ENCODE measurements at regions not wholly inside any gene's neighbourhood (a gene's known extent, or its start where the extent isn't known, plus 50 kb on each side); places are given as distances from the start of the nearest gene placed in this dataset.

DNA sequence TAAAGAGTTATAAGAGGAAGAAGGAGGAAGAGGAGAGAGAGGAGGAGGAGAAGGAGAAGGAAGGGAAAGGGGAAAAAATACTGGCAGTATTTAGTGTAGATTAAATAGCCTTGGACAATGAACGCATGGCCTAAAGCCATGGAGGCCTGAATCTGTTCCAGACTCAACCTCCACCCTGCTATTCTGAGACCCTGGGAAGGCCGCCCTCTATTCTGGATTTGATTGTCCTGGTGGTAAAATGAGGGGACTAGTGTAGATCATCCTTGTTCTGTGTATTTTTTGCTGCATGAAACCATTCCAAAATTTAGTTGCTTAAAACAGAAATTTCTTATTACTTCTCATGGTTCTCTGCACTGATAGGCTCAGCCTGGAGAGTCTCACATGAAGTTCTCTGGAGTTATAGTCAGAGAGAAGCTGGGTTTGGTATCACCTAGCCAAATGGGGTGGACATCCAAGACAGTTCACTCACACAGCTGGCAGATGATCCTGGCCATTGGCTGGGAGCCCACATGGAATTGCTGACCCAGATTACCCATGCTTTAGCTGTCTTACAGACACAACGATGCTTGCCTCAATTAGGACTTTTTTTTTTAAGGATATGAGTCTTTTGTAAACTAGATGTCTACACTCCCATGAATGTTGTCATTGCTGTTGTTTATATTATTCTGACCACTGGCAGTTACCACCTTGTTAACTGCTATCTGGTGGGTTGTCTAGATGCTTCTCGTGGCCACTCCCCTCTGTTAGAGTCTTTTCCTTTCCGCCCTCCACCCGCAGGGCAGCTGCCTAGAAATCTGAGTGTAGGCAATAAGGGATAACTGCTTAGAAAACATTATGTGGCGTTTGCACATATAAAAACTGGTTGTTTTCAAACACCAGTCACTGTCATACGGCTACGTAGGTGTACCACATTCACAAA, 149.9 kb downstream of the SST start:
- H3K27ac ChIP-seq, result no peak overlapping the region
- H3K4me3 ChIP-seq, result no peak overlapping the region
- WGBS, 2 donors, result 66 to 74% methylated on average over 9 of the region's 9 CpGs
- no peaks in the 10 kb centered on the region for H3K36me3 ChIP-seq (replicated peaks in 1 of 2; ENCODE audit: insufficient read depth in 1 of 2, low read depth in 2 of 2)
- TF ChIP-seq POLR2A (IDR thresholded peaks at IDR 0.05), result no peak
- TF ChIP-seq, protein P1, sequence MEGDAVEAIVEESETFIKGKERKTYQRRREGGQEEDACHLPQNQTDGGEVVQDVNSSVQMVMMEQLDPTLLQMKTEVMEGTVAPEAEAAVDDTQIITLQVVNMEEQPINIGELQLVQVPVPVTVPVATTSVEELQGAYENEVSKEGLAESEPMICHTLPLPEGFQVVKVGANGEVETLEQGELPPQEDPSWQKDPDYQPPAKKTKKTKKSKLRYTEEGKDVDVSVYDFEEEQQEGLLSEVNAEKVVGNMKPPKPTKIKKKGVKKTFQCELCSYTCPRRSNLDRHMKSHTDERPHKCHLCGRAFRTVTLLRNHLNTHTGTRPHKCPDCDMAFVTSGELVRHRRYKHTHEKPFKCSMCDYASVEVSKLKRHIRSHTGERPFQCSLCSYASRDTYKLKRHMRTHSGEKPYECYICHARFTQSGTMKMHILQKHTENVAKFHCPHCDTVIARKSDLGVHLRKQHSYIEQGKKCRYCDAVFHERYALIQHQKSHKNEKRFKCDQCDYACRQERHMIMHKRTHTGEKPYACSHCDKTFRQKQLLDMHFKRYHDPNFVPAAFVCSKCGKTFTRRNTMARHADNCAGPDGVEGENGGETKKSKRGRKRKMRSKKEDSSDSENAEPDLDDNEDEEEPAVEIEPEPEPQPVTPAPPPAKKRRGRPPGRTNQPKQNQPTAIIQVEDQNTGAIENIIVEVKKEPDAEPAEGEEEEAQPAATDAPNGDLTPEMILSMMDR (IDR thresholded peaks at IDR 0.05), result no peak
- no peaks in the 10 kb centered on the region for H3K27me3 ChIP-seq
- intact Hi-C loops (cut with DNase I), result no loop called here
- ATAC-seq (no peak), DNase-seq (peak in 3 of 4 donors; percentile 11 to 40 (median 32))
- H3K9me3 ChIP-seq, result no peaks in the 10 kb centered on the region
- H3K4me1 ChIP-seq, result no peaks in the 10 kb centered on the region

DNA sequence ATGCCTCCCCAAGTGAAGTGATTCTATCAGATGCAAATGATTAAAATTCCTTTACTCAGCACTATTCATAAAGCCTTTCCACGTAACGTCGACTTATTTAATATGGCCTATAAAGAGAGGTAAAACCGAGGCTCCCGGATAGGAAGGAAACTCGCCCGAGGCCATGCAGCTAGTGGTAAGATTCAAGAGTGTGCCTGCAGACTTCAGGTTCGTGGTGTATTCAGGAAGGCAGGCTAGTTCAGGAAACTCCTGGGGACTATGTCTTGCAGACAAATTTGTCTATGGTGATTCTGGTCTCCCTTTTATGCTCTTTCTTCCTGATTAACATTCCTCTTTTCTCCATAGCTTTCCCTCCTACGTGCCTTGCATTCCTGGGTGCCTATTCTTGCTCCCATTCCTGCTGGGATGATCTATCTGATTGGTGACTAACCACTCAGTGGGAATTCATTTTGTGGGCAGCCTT, 150.7 kb downstream of the SST start:
- H3K27ac ChIP-seq, result no peak overlapping the region
- no peaks in the 10 kb centered on the region for H3K36me3 ChIP-seq (replicated peaks in 1 of 2; ENCODE audit: insufficient read depth in 1 of 2, low read depth in 2 of 2)
- DNase-seq, result no peak
- 64 to 72% methylated on average over 9 of the region's 9 CpGs for WGBS, 2 donors
- no peaks in the 10 kb centered on the region for H3K9me3 ChIP-seq
- H3K4me3 ChIP-seq, result no peak overlapping the region
- H3K27me3 ChIP-seq, result no peaks in the 10 kb centered on the region
- intact Hi-C loops (cut with DNase I), result no loop called here
- TF ChIP-seq, protein P1 (IDR thresholded peaks at IDR 0.05), result no peak
- no peak for TF ChIP-seq POLR2A (IDR thresholded peaks at IDR 0.05)
- ATAC-seq, result no peak
- H3K4me1 ChIP-seq, result no peaks in the 10 kb centered on the region

DNA sequence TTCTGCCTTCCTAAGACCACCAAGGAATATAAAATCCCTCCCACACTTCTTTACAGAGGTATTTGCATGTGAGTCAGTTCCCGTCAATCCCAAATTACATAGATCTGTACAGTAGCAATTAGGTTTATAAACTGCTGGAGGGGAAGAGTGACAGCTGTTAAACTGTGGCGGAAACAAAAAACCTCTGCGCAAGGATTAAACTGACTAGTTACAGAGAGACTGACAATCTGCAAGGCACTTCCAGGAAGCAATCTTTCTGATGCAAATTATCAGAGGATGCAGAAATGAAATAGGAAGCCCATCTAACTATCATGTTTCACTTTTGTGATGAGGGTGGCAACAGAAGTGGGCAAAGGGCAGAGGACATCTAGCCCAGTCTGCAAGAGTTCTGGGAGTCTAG, 150.4 kb downstream of the RTP4 start:
- Histone ChIP-seq H3K4me1 (no peaks in the 10 kb centered on the region), H3K9me3 (no peaks in the 10 kb centered on the region), H3K36me3 (replicated peaks in 1 of 2; ENCODE audit: insufficient read depth in 1 of 2, low read depth in 2 of 2) (no peaks in the 10 kb centered on the region), H3K27me3 (no peaks in the 10 kb centered on the region), H3K27ac (no peak overlapping the region), H3K4me3 (no peak overlapping the region)
- 84 to 90% methylated on average over 3 of the region's 3 CpGs for WGBS, 2 donors
- intact Hi-C loops (cut with DNase I), result no loop called here
- TF ChIP-seq, protein P1 (IDR thresholded peaks at IDR 0.05), result no peak
- TF ChIP-seq POLR2A (IDR thresholded peaks at IDR 0.05), result no peak
- DNase-seq, result no peak
- ATAC-seq, result no peak

DNA sequence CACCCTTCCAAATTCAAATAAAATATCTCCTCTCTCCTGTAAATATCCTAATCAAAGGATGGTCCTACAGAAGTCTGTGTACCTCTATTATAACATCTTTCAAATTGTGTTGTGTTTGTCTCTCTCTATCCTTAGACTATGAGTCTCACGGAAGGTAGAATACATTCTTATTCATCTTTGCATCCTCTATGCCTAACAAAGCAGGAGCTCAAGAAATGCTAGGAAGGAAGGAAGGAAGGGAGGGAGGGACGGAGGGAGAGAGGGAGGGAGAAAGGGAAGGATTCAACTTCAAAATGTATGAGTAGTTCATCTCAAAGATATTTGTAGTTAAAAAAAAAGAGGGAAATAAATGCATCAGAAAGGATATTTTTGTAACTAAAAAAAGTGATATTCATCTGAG, 150.0 kb downstream of the RTP4 start:
- Histone ChIP-seq H3K36me3 (replicated peaks in 1 of 2; ENCODE audit: insufficient read depth in 1 of 2, low read depth in 2 of 2) (no peaks in the 10 kb centered on the region), H3K27me3 (no peaks in the 10 kb centered on the region), H3K4me1 (no peaks in the 10 kb centered on the region), H3K4me3 (no peak overlapping the region), H3K27ac (no peak overlapping the region), H3K9me3 (peaks cover 0 to under 1% (median 0%) of the 10 kb centered on the region in 3 donors)
- 29 to 43% methylated on average over 2 of the region's 2 CpGs for WGBS, 2 donors
- intact Hi-C loops (cut with DNase I), result no loop called here
- no peak for ATAC-seq
- DNase-seq, result no peak
- TF ChIP-seq, protein P1 (IDR thresholded peaks at IDR 0.05), result no peak
- no peak for TF ChIP-seq POLR2A (IDR thresholded peaks at IDR 0.05)

All from body of pancreas (tissue), 4 donors.